Cerebellar nuclear complex (tissue), 1 donor: ENCODE measurements at regions not wholly inside any gene's neighbourhood (a gene's known extent, or its start where the extent isn't known, plus 50 kb on each side); places are given as distances from the start of the nearest gene placed in this dataset.

Source experiments
- DNase-seq, 2 experiments: peaks; one replicate each; lab custom pipeline; 2025; lab: John Stamatoyannopoulos, UW

GRCh38 chr4:26071688-26072087, 157.7 kb downstream of the SMIM20 start:
- DNase-seq = no peak

GRCh38 chr4:26073886-26074560, 160.0 kb downstream of the SMIM20 start:
- DNase-seq = no peak

GRCh38 chr4:26074712-26075430, 160.9 kb downstream of the SMIM20 start:
- no peak for DNase-seq

GRCh38 chr4:26075583-26075982, 161.6 kb downstream of the SMIM20 start:
- DNase-seq = no peak

DNA sequence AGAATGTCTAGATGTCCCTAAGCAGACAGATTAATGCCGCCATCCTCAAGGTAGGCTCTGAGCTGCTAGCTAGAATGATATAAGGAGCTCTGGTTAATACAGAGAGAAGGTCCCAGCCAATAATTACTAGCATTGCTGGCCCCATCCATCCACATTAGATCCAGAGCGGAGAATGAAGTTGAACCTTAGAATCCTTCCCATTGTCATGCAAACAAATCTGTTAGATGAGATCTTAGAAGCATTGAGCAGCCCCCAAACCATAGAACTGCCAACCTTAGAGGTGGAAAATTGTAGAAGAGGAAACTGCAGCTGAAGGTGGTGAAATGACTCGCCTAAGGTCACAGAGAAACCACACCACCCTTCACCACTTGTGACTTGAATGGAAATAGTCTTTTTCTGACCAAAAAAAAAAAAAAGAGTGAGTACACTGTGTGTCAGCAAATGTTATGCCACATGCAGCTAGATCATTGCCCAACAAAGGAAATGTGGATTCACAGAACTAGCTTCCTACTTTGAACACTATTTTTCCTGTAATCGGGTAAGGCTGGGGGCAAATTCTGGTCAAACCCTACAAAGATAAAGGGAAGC, 162.1 kb downstream of the SMIM20 start:
- no peak for DNase-seq

GRCh38 chr4:26076896-26077295, 162.9 kb downstream of the SMIM20 start:
- DNase-seq = no peak

DNA sequence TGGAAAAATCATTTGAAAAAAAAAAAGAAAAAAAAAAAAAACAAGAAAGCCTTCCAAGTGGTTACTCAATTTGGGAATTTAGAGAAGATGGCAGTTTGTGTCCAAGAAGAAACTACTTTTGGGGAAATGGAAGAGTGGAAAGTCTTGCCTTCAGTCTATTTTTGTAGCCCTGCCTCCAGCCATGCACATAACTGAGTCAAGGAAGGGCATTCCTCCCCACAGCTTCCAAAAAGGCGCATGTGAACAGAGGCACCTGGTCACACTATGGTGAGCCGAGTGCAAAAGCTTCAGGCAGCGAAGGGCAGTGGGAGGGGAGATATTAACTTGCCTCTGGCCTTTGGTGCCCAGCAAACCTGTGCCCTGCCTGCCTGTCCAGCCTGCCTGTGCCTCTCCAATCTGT, 163.7 kb downstream of the SMIM20 start:
- DNase-seq = no peak

- DNase-seq = no peak
These were observed 167.0 kb downstream of the SMIM20 start for GRCh38 chr4:26080870-26081628.

GRCh38 chr4:26081795-26082498, 167.9 kb downstream of the SMIM20 start:
- no peak for DNase-seq

DNA sequence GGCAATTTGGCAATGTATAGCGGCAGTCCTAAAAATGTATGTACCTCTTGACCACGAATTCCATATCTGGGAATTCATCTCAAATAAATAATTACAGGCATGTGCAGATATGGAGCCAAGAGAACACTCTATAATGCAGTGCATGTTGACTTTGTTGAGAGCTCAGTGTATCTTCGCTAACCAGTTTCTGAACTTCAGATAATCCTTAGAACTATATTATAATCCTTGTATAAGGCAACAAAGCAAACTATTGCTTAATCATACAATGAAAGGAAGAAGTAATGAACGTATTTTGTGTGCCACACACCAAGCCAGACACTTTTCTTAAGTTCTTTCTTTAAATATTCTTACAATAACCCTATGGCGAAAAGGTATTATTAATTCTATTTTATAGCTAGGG, 168.5 kb downstream of the SMIM20 start:
- no peak for DNase-seq

- no peak for DNase-seq
These were observed 170.0 kb downstream of the SMIM20 start for GRCh38 chr4:26083987-26084386.

DNA sequence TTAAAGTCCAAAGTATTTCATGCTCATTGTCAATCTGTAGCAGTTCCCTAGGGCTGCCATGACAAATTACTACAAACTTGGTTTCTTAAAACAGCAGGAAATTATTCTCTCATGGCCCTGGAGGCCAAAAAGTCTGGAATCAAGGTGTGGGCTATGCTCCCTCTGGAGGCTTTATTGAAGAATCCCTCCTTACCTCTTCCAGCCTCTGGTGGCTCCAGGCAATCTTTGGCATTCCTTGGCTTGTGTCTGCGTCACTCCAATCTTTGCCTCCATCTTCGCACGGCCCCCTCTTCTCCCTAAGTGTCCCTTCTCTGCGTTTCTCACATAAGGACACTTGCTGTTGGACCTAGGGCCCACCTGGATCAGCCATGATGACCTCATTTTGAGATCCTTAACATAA, 170.4 kb downstream of the SMIM20 start:
- no peak for DNase-seq

DNA sequence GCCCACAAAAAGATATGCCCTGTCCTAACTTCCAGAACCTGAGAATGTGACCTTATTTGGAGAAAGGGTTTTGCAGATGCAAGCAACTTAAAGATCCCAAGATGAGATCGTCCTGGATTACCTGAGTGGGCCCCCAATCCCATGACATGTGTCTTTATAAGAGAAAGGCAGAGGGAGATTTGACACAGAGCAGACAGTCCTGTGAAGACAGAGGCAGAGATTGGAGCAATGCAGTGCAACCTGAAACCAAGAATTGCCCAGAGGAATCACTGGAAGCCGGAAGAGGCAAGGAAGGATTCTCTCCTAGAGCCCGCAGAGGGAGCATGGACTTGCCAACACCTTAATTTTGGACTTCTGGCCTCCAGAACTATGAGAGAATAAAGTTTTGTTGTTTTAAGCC, 171.5 kb downstream of the SMIM20 start:
- DNase-seq = no peak

- DNase-seq = no peak
These were observed 172.8 kb downstream of the SMIM20 start for GRCh38 chr4:26086621-26087441.

DNA sequence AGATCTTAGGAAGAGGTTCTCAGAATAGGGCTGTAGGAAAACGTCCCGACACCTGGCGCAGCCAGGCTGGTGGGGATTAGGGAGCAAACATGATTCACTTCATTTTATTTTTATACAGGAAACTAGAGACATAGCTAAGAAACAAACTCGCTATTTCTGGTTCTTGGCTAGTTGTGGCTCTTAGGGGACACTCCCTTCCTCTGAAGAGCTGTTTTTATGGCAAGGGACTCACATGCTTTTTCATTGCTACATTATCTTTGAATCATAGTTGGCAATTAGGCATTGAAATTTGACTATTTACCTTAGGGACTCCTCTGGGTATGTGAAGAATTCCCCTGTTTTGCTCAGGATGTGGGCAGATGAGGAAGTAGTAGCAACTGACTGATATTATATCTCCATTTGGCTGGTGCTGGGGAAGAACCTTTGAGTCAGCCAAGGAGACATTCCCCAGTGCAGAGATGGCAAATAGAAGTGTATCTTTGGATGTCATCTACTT, 174.5 kb downstream of the SMIM20 start:
- no peak for DNase-seq

DNA sequence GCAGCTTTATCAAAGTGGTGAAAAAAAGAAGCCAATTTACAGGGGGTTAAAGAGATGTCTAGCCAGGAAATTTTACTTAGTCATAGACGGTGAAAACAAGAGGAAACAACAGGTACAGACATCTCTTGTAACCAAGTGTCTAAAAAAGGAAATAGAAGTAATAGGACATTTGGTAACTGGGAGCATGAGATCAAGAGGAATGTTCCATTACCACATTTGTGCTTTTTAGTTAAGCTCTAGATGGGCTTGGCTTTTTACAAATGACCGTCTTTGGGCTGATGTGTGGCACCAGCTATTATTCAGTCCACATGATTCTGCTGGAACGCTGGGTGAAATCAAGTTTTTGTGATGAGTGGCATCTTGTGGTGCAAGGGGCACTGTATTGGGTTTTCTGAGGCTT, 179.5 kb downstream of the SMIM20 start:
- DNase-seq = no peak

DNA sequence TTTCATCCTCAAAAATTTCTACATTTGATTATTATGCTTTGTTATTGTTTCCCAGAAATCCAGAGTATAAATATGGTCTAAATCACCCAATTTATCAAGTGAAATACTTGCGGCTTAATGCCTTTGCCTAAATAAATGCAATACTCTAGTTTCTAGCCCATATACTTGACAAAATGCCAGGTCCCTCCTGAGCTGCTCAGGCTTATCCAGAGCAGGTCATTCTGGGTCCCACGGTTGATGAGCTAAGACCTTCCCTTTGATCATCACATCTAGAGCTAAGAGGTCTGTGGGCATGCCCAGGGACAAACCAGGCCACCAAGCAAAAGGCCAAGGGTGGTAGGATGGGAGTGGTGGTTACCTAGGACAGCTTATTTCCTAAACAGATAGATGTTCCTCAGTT, 180.1 kb downstream of the SMIM20 start:
- no peak for DNase-seq

GRCh38 chr4:26094911-26095310, 180.9 kb downstream of the SMIM20 start:
- no peak for DNase-seq

DNA sequence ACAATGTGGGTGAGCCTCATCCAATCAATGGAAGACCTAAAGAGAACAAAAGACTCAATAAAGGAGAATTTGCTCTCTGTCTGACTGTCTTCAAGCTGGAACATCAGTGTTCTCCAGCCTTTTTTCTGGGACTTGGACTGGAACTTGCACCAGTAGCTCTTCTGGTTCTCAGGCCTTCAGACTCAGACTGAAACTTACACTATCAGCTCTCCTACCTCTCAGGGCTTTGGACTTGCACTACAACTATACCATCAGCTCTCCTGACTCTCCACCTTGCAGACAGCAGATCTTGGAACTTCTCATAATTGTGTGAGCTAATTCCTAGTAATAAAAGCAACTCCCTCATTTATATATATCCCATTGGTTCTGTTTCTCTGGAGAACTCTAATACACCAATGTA, 185.9 kb downstream of the SMIM20 start:
- no peak for DNase-seq

DNA sequence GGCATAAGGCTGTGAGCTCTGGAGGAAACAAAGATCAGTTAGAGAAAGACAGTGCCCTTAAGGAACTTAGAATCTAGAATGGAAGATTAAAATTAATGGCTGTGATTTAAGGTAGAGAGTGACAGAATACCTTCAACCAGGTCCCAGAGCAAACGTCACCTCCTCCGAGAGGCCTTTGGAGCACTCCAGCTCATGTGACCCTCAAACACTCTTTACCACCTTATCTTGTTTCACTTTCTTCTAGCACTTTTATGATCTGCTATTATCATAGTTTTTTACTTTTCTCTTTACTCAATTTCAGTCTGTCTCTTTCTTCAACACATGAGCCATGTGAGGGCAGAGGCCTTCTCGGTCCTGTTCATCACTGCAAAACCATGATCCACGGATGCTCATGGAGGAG, 187.0 kb downstream of the SMIM20 start:
- no peak for DNase-seq
